ENCODE measurements at regions not wholly inside any gene's neighbourhood (a gene's known extent, or its start where the extent isn't known, plus 50 kb on each side); places are given as distances from the start of the nearest gene placed in this dataset.

DNA sequence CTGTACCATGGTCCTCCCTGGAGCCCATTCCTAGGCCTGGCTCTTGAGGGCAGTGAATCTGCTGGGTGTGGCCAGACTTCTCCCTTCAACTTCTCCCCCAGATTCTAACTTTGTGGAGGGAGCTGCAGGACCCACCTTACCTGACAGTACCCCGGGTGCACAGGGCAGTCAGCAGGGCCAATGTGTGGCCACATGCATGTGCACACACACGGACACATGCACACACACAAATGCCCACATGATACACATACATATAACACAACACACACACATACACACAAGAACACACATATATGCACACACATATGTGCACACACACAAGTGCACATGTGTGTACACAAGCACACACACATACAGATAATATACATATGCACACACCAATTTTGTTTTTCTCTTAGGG, 300.0 kb upstream of the HS6ST1 start:
- Histone ChIP-seq H3K4me3 (ENCODE audit: low read depth, low read length) (no peak overlapping the region), H3K27ac (ENCODE audit: low read depth, low read length) (no peak overlapping the region), H3K9me3 (ENCODE audit: control insufficient read depth, insufficient read depth, low read depth, low read length) (peaks cover 21% of the 10 kb centered on the region), H3K36me3 (ENCODE audit: control insufficient read depth, insufficient read depth, low read length) (no peaks in the 10 kb centered on the region), H3K4me1 (ENCODE audit: control insufficient read depth, insufficient read depth, low read length) (no peaks in the 10 kb centered on the region), H3K9ac (ENCODE audit: low read length) (no peak overlapping the region), H3K27me3 (ENCODE audit: control insufficient read depth, insufficient read depth, low read length) (no peaks in the 10 kb centered on the region)

GRCh38 chr2:128619471-128620325, 301.0 kb upstream of the HS6ST1 start:
- Histone ChIP-seq H3K4me1 (ENCODE audit: control insufficient read depth, insufficient read depth, low read length) (no peaks in the 10 kb centered on the region), H3K27ac (ENCODE audit: low read depth, low read length) (no peak overlapping the region), H3K27me3 (ENCODE audit: control insufficient read depth, insufficient read depth, low read length) (no peaks in the 10 kb centered on the region), H3K36me3 (ENCODE audit: control insufficient read depth, insufficient read depth, low read length) (no peaks in the 10 kb centered on the region), H3K9me3 (ENCODE audit: control insufficient read depth, insufficient read depth, low read depth, low read length) (peaks cover 21% of the 10 kb centered on the region), H3K4me3 (ENCODE audit: low read depth, low read length) (no peak overlapping the region), H3K9ac (ENCODE audit: low read length) (no peak overlapping the region)

DNA sequence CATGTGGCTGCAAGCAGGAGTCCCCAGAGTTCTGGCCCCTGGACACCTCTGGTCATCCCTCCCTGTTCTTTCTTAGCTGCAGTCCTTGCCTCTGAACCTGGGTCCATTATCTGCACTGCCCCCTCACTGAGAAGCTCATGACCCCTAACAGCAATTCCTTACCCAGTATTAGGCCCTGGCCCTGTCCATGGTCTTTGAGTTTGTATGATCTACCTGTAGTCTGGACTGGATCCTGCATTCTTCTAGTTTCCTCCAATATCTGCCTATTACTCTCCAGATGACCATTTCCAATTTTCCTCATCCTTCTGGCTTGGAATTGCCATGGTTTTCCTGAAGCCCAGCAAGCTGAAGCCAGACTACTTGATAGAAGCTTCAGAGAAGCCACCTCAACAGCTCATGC, 302.4 kb upstream of the HS6ST1 start:
- no peak overlapping the region for H3K9ac ChIP-seq (ENCODE audit: low read length)
- H3K9me3 ChIP-seq (ENCODE audit: control insufficient read depth, insufficient read depth, low read depth, low read length), result peaks cover 21% of the 10 kb centered on the region
- no peak overlapping the region for H3K4me3 ChIP-seq (ENCODE audit: low read depth, low read length)
- H3K27me3 ChIP-seq (ENCODE audit: control insufficient read depth, insufficient read depth, low read length), result no peaks in the 10 kb centered on the region
- H3K27ac ChIP-seq (ENCODE audit: low read depth, low read length), result no peak overlapping the region
- H3K4me1 ChIP-seq (ENCODE audit: control insufficient read depth, insufficient read depth, low read length), result no peaks in the 10 kb centered on the region
- H3K36me3 ChIP-seq (ENCODE audit: control insufficient read depth, insufficient read depth, low read length), result no peaks in the 10 kb centered on the region

DNA sequence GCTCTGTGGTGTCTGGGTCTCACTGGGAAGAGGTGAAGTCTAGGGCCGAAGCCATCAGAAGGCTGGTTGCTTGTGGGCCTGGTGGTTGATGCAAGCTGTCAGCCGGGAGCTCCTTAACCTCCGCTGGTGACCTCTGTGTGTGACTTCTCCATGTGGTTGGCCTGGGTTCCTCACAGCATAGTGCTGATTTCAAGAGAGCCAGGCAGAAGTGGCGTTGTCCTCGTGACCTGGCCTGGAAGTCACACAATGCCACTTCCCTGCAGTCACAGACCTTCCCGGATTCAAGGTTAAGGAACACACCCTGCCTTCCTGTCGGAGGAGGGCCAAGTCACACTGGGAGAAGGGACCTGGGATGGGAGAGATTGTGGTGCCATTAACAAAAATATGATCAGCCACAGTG, 303.7 kb upstream of the HS6ST1 start:
- H3K9ac ChIP-seq (ENCODE audit: low read length), result no peak overlapping the region
- H3K9me3 ChIP-seq (ENCODE audit: control insufficient read depth, insufficient read depth, low read depth, low read length), result peaks cover 17% of the 10 kb centered on the region
- H3K27ac ChIP-seq (ENCODE audit: low read depth, low read length), result no peak overlapping the region
- no peaks in the 10 kb centered on the region for H3K4me1 ChIP-seq (ENCODE audit: control insufficient read depth, insufficient read depth, low read length)
- H3K36me3 ChIP-seq (ENCODE audit: control insufficient read depth, insufficient read depth, low read length), result no peaks in the 10 kb centered on the region
- no peaks in the 10 kb centered on the region for H3K27me3 ChIP-seq (ENCODE audit: control insufficient read depth, insufficient read depth, low read length)
- H3K4me3 ChIP-seq (ENCODE audit: low read depth, low read length), result no peak overlapping the region

GRCh38 chr2:128622955-128623620, 304.4 kb upstream of the HS6ST1 start:
- Histone ChIP-seq H3K36me3 (ENCODE audit: control insufficient read depth, insufficient read depth, low read length) (no peaks in the 10 kb centered on the region), H3K27ac (ENCODE audit: low read depth, low read length) (no peak overlapping the region), H3K4me3 (ENCODE audit: low read depth, low read length) (no peak overlapping the region), H3K9me3 (ENCODE audit: control insufficient read depth, insufficient read depth, low read depth, low read length) (peaks cover 11% of the 10 kb centered on the region), H3K9ac (ENCODE audit: low read length) (no peak overlapping the region), H3K27me3 (ENCODE audit: control insufficient read depth, insufficient read depth, low read length) (no peaks in the 10 kb centered on the region), H3K4me1 (ENCODE audit: control insufficient read depth, insufficient read depth, low read length) (no peaks in the 10 kb centered on the region)

- no peak overlapping the region for H3K4me3 ChIP-seq (ENCODE audit: low read depth, low read length)
- H3K4me1 ChIP-seq (ENCODE audit: control insufficient read depth, insufficient read depth, low read length), result no peaks in the 10 kb centered on the region
- H3K36me3 ChIP-seq (ENCODE audit: control insufficient read depth, insufficient read depth, low read length), result no peaks in the 10 kb centered on the region
- H3K27me3 ChIP-seq (ENCODE audit: control insufficient read depth, insufficient read depth, low read length), result no peaks in the 10 kb centered on the region
- H3K27ac ChIP-seq (ENCODE audit: low read depth, low read length), result no peak overlapping the region
- peaks cover 5% of the 10 kb centered on the region; the same call in 1 of the 2 replicates for H3K9me3 ChIP-seq (ENCODE audit: control insufficient read depth, insufficient read depth, low read depth, low read length)
- H3K9ac ChIP-seq (ENCODE audit: low read length), result no peak overlapping the region
These were observed 305.4 kb upstream of the HS6ST1 start for GRCh38 chr2:128623776-128624761.

DNA sequence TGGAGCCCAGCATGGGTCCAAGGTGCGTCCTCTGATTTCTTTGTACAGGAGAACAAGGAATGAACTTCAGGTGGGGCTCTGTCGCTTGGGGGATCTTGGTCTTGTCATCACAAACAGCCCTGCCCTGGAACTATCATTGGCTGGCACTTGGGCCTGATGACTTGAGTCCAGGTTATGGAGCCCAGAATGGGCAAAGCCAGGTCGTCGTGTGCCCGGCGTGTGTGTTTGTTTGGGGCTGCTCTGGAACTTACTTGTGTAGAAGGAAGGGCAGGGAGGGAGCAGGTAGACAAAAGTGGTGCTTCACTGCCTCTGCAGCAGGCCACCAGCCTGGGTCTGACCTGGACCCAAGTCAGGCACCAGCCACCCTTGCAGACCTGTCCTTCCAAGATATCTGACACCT, 306.3 kb upstream of the HS6ST1 start:
- Histone ChIP-seq H3K27me3 (ENCODE audit: control insufficient read depth, insufficient read depth, low read length) (no peaks in the 10 kb centered on the region), H3K9me3 (ENCODE audit: control insufficient read depth, insufficient read depth, low read depth, low read length) (no peaks in the 10 kb centered on the region), H3K9ac (ENCODE audit: low read length) (no peak overlapping the region), H3K27ac (ENCODE audit: low read depth, low read length) (no peak overlapping the region), H3K4me3 (ENCODE audit: low read depth, low read length) (no peak overlapping the region), H3K4me1 (ENCODE audit: control insufficient read depth, insufficient read depth, low read length) (no peaks in the 10 kb centered on the region), H3K36me3 (ENCODE audit: control insufficient read depth, insufficient read depth, low read length) (no peaks in the 10 kb centered on the region)

DNA sequence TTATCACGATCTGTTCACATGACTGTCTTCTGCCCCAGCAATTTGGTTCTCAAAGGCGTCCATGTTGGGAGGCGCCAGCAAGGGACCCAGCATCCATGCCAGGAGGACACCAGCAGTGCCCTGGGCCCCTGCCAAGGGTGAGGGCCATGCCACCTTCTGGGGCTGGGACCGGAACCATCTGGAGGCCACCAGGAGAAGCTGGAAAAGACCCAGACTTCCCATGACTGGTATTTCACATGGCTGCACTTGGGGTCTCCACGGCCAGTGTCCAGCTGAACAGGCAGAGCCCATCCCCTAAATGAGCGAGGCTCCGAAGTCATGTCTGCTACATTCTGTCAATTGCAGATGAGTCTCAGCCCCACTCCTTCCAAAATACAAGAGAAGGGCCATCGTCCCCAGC, 306.8 kb upstream of the HS6ST1 start:
- Histone ChIP-seq H3K27me3 (ENCODE audit: control insufficient read depth, insufficient read depth, low read length) (no peaks in the 10 kb centered on the region), H3K36me3 (ENCODE audit: control insufficient read depth, insufficient read depth, low read length) (no peaks in the 10 kb centered on the region)

DNA sequence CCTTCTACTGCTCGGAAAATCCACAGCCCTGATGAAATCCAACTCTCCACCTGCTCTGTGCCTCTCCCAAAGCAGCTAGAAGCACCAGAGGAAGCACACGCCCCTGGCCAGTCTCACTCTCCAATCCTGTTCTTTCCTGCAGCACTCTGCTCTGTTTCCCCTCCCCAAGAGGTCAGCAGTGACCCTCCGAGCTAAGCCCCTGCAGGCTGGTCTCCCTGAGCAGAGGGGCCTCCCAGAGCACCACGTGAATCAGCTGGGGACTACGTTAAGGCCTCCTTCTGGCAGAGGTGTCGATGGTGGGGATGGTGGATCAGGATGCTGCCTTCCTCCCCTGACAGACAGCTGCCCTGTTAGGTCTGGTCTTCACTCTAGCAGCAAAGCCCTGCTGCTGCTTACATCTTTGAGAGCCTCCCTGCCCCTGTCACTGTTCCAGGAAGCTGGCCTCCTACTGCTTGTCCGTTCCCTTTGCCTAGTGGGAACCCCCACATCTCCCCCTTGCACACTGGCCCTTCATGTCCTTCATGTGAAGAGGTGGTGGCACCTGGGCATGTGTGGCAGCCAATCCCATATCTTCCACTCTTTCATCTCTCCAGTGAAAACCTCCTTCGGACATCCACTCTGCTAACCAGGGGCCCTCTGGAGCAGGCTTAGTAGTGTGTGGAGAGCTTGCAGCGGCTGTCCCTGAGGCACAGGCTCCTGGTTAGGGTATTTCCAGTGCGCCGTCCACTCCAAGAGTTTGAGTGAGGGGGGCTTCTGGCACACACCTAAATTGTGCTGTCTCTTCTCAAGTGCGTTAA, 307.5 kb upstream of the HS6ST1 start:
- no peaks in the 10 kb centered on the region for H3K4me1 ChIP-seq (ENCODE audit: control insufficient read depth, insufficient read depth, low read length)
- no peak overlapping the region for H3K4me3 ChIP-seq (ENCODE audit: low read depth, low read length)
- H3K9ac ChIP-seq (ENCODE audit: low read length), result no peak overlapping the region
- no peaks in the 10 kb centered on the region for H3K9me3 ChIP-seq (ENCODE audit: control insufficient read depth, insufficient read depth, low read depth, low read length)
- H3K27me3 ChIP-seq (ENCODE audit: control insufficient read depth, insufficient read depth, low read length), result no peaks in the 10 kb centered on the region
- H3K36me3 ChIP-seq (ENCODE audit: control insufficient read depth, insufficient read depth, low read length), result no peaks in the 10 kb centered on the region
- no peak overlapping the region for H3K27ac ChIP-seq (ENCODE audit: low read depth, low read length)

More for the DNA sequence above, 306.8 kb upstream of the HS6ST1 start:
- H3K9ac ChIP-seq (ENCODE audit: low read length), result no peak overlapping the region
- H3K4me1 ChIP-seq (ENCODE audit: control insufficient read depth, insufficient read depth, low read length), result no peaks in the 10 kb centered on the region
- H3K9me3 ChIP-seq (ENCODE audit: control insufficient read depth, insufficient read depth, low read depth, low read length), result no peaks in the 10 kb centered on the region
- no peak overlapping the region for H3K27ac ChIP-seq (ENCODE audit: low read depth, low read length)
- no peak overlapping the region for H3K4me3 ChIP-seq (ENCODE audit: low read depth, low read length)

DNA sequence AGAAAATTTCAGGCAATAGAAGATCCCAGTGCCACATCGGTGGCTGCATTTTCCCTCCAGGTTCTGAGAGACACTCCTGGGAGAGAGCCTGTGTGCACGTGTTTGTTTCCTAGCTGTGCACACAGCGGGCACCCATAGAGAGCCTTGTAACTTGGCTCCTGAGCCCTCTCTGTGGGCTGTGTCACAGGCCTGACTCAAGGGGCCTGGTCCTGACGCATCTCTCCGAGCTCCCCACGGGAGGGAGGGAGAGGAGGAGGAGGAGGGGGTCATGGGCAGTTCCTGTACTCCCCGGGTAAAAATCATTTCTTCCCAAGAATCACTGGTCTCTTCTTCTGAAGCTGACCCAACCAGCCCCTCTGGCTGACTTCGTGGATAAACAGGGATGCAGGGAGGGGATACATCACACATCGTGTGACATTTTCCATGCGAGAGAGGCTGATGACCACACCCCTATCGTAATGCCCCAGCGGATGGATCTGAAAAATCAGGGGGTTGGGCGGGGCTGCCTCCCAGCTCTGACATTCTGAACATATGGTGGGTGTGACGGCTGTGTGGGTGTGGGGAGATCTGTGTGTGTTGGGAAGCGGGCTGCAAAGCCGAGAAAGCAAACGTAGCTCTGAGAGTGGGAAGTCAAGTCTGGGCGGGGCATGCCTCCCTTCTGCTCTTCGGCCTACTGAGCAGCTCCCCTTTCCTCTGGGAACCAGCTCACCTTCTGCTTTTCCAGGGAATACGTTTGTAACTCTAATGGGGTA, 308.3 kb upstream of the HS6ST1 start:
- H3K9me3 ChIP-seq (ENCODE audit: control insufficient read depth, insufficient read depth, low read depth, low read length), result no peaks in the 10 kb centered on the region
- H3K27me3 ChIP-seq (ENCODE audit: control insufficient read depth, insufficient read depth, low read length), result no peaks in the 10 kb centered on the region

More for the DNA sequence above, 308.3 kb upstream of the HS6ST1 start:
- Histone ChIP-seq H3K4me3 (ENCODE audit: low read depth, low read length) (no peak overlapping the region), H3K4me1 (ENCODE audit: control insufficient read depth, insufficient read depth, low read length) (no peaks in the 10 kb centered on the region), H3K27ac (ENCODE audit: low read depth, low read length) (no peak overlapping the region), H3K36me3 (ENCODE audit: control insufficient read depth, insufficient read depth, low read length) (no peaks in the 10 kb centered on the region), H3K9ac (ENCODE audit: low read length) (no peak overlapping the region)
